ENCODE measurements at regions not wholly inside any gene's neighbourhood (a gene's known extent, or its start where the extent isn't known, plus 50 kb on each side); places are given as distances from the start of the nearest gene placed in this dataset.

- H3K4me3 ChIP-seq = no peak overlapping the region
- H3K27me3 ChIP-seq = no peaks in the 10 kb centered on the region
- intact Hi-C loops (cut with DNase I) = no loop called here
- DNase-seq = no peak
- no peaks in the 10 kb centered on the region for H3K4me1 ChIP-seq
- H3K27ac ChIP-seq = no peak overlapping the region
- ATAC-seq = no peak
- no peaks in the 10 kb centered on the region for H3K36me3 ChIP-seq
- H3K9me3 ChIP-seq = no peaks in the 10 kb centered on the region
- TF ChIP-seq CTCF (IDR thresholded peaks at IDR 0.05) = no peak
Measured at GRCh38 chr18:30920757-30921156, 121.8 kb downstream of the DSC3 start.

- H3K27me3 ChIP-seq = no peaks in the 10 kb centered on the region
- intact Hi-C loops (cut with DNase I) = no loop called here
- no peaks in the 10 kb centered on the region for H3K9me3 ChIP-seq
- no peak for DNase-seq
- H3K4me3 ChIP-seq = no peak overlapping the region
- no peak for TF ChIP-seq CTCF (IDR thresholded peaks at IDR 0.05)
- no peak for ATAC-seq
- no peaks in the 10 kb centered on the region for H3K4me1 ChIP-seq
- no peaks in the 10 kb centered on the region for H3K36me3 ChIP-seq
- no peak overlapping the region for H3K27ac ChIP-seq
Measured at GRCh38 chr18:30920351-30920750, 122.2 kb downstream of the DSC3 start.

GRCh38 chr18:30917651-30918050, 124.9 kb downstream of the DSC3 start:
- no peaks in the 10 kb centered on the region for H3K27me3 ChIP-seq
- H3K9me3 ChIP-seq = no peaks in the 10 kb centered on the region
- H3K4me3 ChIP-seq = no peak overlapping the region
- no peaks in the 10 kb centered on the region for H3K36me3 ChIP-seq
- no peak for DNase-seq
- no peak for TF ChIP-seq CTCF (IDR thresholded peaks at IDR 0.05)
- no peak for ATAC-seq
- no peaks in the 10 kb centered on the region for H3K4me1 ChIP-seq
- intact Hi-C loops (cut with DNase I) = no loop called here
- H3K27ac ChIP-seq = no peak overlapping the region

GRCh38 chr18:30915336-30915988, 127.1 kb downstream of the DSC3 start:
- H3K9me3 ChIP-seq = no peaks in the 10 kb centered on the region
- DNase-seq (no peak), ATAC-seq (no peak)
- intact Hi-C loops (cut with DNase I) = no loop called here
- no peaks in the 10 kb centered on the region for H3K36me3 ChIP-seq
- H3K4me3 ChIP-seq = no peak overlapping the region
- no peak overlapping the region for H3K27ac ChIP-seq
- no peaks in the 10 kb centered on the region for H3K27me3 ChIP-seq
- no peaks in the 10 kb centered on the region for H3K4me1 ChIP-seq
- TF ChIP-seq CTCF (IDR thresholded peaks at IDR 0.05) = no peak

- TF ChIP-seq CTCF (IDR thresholded peaks at IDR 0.05) = no peak
- Histone ChIP-seq H3K36me3 (no peaks in the 10 kb centered on the region), H3K4me1 (no peaks in the 10 kb centered on the region), H3K9me3 (no peaks in the 10 kb centered on the region), H3K27me3 (no peaks in the 10 kb centered on the region), H3K27ac (no peak overlapping the region), H3K4me3 (no peak overlapping the region)
- intact Hi-C loops (cut with DNase I) = no loop called here
- ATAC-seq (no peak), DNase-seq (no peak)
Measured at GRCh38 chr18:30908381-30908780, 134.2 kb downstream of the DSC3 start.

GRCh38 chr18:30903566-30903965, 139.0 kb downstream of the DSC3 start:
- no peaks in the 10 kb centered on the region for H3K9me3 ChIP-seq
- no peak overlapping the region for H3K27ac ChIP-seq
- no peaks in the 10 kb centered on the region for H3K36me3 ChIP-seq
- H3K4me3 ChIP-seq = no peak overlapping the region
- intact Hi-C loops (cut with DNase I) = no loop called here
- no peaks in the 10 kb centered on the region for H3K4me1 ChIP-seq
- peak; percentile 20 for ATAC-seq
- H3K27me3 ChIP-seq = no peaks in the 10 kb centered on the region
- DNase-seq = no peak
- TF ChIP-seq CTCF (IDR thresholded peaks at IDR 0.05) = no peak

Measured in upper lobe of right lung (tissue), 1 donor.